ENCODE measurements at regions not wholly inside any gene's neighbourhood (a gene's known extent, or its start where the extent isn't known, plus 50 kb on each side); places are given as distances from the start of the nearest gene placed in this dataset.

- Histone ChIP-seq H3K27ac (ENCODE audit: low read depth, low read length) (no peak overlapping the region), H3K4me1 (ENCODE audit: control insufficient read depth, insufficient read depth, low read length) (peaks cover 29% of the 10 kb centered on the region), H3K9me3 (ENCODE audit: control insufficient read depth, insufficient read depth, low read length) (no peaks in the 10 kb centered on the region), H3K36me3 (ENCODE audit: control insufficient read depth, insufficient read depth, low read length) (no peaks in the 10 kb centered on the region), H3K27me3 (ENCODE audit: control insufficient read depth, insufficient read depth, low read length) (no peaks in the 10 kb centered on the region), H3K9ac (ENCODE audit: low read depth, low read length) (no peak overlapping the region), H3K4me3 (ENCODE audit: low read depth, low read length) (no peak overlapping the region)
These were observed 252.1 kb upstream of the NT5C1B start for GRCh38 chr2:18841248-18842150.

GRCh38 chr2:18837240-18837639 is 247.9 kb upstream of the NT5C1B start:
- Histone ChIP-seq H3K4me1 (ENCODE audit: control insufficient read depth, insufficient read depth, low read length) (peaks cover 31% of the 10 kb centered on the region), H3K4me3 (ENCODE audit: low read depth, low read length) (no peak overlapping the region), H3K9ac (ENCODE audit: low read depth, low read length) (no peak overlapping the region), H3K27me3 (ENCODE audit: control insufficient read depth, insufficient read depth, low read length) (no peaks in the 10 kb centered on the region), H3K36me3 (ENCODE audit: control insufficient read depth, insufficient read depth, low read length) (no peaks in the 10 kb centered on the region), H3K9me3 (ENCODE audit: control insufficient read depth, insufficient read depth, low read length) (no peaks in the 10 kb centered on the region), H3K27ac (ENCODE audit: low read depth, low read length) (peak overlapping the region; percentile 2)

GRCh38 chr2:18836436-18836835 is 247.1 kb upstream of the NT5C1B start:
- Histone ChIP-seq H3K27me3 (ENCODE audit: control insufficient read depth, insufficient read depth, low read length) (no peaks in the 10 kb centered on the region), H3K4me1 (ENCODE audit: control insufficient read depth, insufficient read depth, low read length) (peaks cover 27% of the 10 kb centered on the region), H3K4me3 (ENCODE audit: low read depth, low read length) (no peak overlapping the region), H3K9me3 (ENCODE audit: control insufficient read depth, insufficient read depth, low read length) (no peaks in the 10 kb centered on the region), H3K9ac (ENCODE audit: low read depth, low read length) (no peak overlapping the region), H3K36me3 (ENCODE audit: control insufficient read depth, insufficient read depth, low read length) (no peaks in the 10 kb centered on the region), H3K27ac (ENCODE audit: low read depth, low read length) (no peak overlapping the region)

- Histone ChIP-seq H3K27me3 (ENCODE audit: control insufficient read depth, insufficient read depth, low read length) (no peaks in the 10 kb centered on the region), H3K4me3 (ENCODE audit: low read depth, low read length) (no peak overlapping the region), H3K9ac (ENCODE audit: low read depth, low read length) (no peak overlapping the region), H3K36me3 (ENCODE audit: control insufficient read depth, insufficient read depth, low read length) (no peaks in the 10 kb centered on the region), H3K27ac (ENCODE audit: low read depth, low read length) (no peak overlapping the region), H3K9me3 (ENCODE audit: control insufficient read depth, insufficient read depth, low read length) (no peaks in the 10 kb centered on the region), H3K4me1 (ENCODE audit: control insufficient read depth, insufficient read depth, low read length) (peaks cover 27% of the 10 kb centered on the region)
These were observed 246.4 kb upstream of the NT5C1B start for GRCh38 chr2:18835787-18836186.

GRCh38 chr2:18834341-18834740 is 245.0 kb upstream of the NT5C1B start:
- Histone ChIP-seq H3K36me3 (ENCODE audit: control insufficient read depth, insufficient read depth, low read length) (no peaks in the 10 kb centered on the region), H3K27me3 (ENCODE audit: control insufficient read depth, insufficient read depth, low read length) (no peaks in the 10 kb centered on the region), H3K27ac (ENCODE audit: low read depth, low read length) (no peak overlapping the region), H3K4me3 (ENCODE audit: low read depth, low read length) (no peak overlapping the region), H3K9ac (ENCODE audit: low read depth, low read length) (no peak overlapping the region), H3K4me1 (ENCODE audit: control insufficient read depth, insufficient read depth, low read length) (peaks cover 27% of the 10 kb centered on the region), H3K9me3 (ENCODE audit: control insufficient read depth, insufficient read depth, low read length) (no peaks in the 10 kb centered on the region)

GRCh38 chr2:18833941-18834340 is 244.6 kb upstream of the NT5C1B start:
- H3K4me3 ChIP-seq (ENCODE audit: low read depth, low read length): no peak overlapping the region
- H3K27ac ChIP-seq (ENCODE audit: low read depth, low read length): no peak overlapping the region
- H3K9me3 ChIP-seq (ENCODE audit: control insufficient read depth, insufficient read depth, low read length): no peaks in the 10 kb centered on the region
- H3K9ac ChIP-seq (ENCODE audit: low read depth, low read length): no peak overlapping the region
- H3K36me3 ChIP-seq (ENCODE audit: control insufficient read depth, insufficient read depth, low read length): no peaks in the 10 kb centered on the region
- no peaks in the 10 kb centered on the region for H3K27me3 ChIP-seq (ENCODE audit: control insufficient read depth, insufficient read depth, low read length)
- H3K4me1 ChIP-seq (ENCODE audit: control insufficient read depth, insufficient read depth, low read length): peaks cover 27% of the 10 kb centered on the region

GRCh38 chr2:18831916-18832510 is 242.6 kb upstream of the NT5C1B start:
- H3K4me1 ChIP-seq (ENCODE audit: control insufficient read depth, insufficient read depth, low read length): peaks cover 12% of the 10 kb centered on the region
- no peaks in the 10 kb centered on the region for H3K27me3 ChIP-seq (ENCODE audit: control insufficient read depth, insufficient read depth, low read length)
- no peak overlapping the region for H3K4me3 ChIP-seq (ENCODE audit: low read depth, low read length)
- H3K9me3 ChIP-seq (ENCODE audit: control insufficient read depth, insufficient read depth, low read length): no peaks in the 10 kb centered on the region
- H3K27ac ChIP-seq (ENCODE audit: low read depth, low read length): no peak overlapping the region
- H3K36me3 ChIP-seq (ENCODE audit: control insufficient read depth, insufficient read depth, low read length): no peaks in the 10 kb centered on the region
- H3K9ac ChIP-seq (ENCODE audit: low read depth, low read length): no peak overlapping the region

- Histone ChIP-seq H3K4me3 (ENCODE audit: low read depth, low read length) (no peak overlapping the region), H3K36me3 (ENCODE audit: control insufficient read depth, insufficient read depth, low read length) (no peaks in the 10 kb centered on the region), H3K9ac (ENCODE audit: low read depth, low read length) (no peak overlapping the region), H3K27me3 (ENCODE audit: control insufficient read depth, insufficient read depth, low read length) (no peaks in the 10 kb centered on the region), H3K9me3 (ENCODE audit: control insufficient read depth, insufficient read depth, low read length) (no peaks in the 10 kb centered on the region), H3K4me1 (ENCODE audit: control insufficient read depth, insufficient read depth, low read length) (peaks cover 1% of the 10 kb centered on the region), H3K27ac (ENCODE audit: low read depth, low read length) (no peak overlapping the region)
These were observed 241.6 kb upstream of the NT5C1B start for GRCh38 chr2:18830962-18831361.

- Histone ChIP-seq H3K27ac (ENCODE audit: low read depth, low read length) (no peak overlapping the region), H3K9ac (ENCODE audit: low read depth, low read length) (no peak overlapping the region), H3K9me3 (ENCODE audit: control insufficient read depth, insufficient read depth, low read length) (no peaks in the 10 kb centered on the region), H3K4me3 (ENCODE audit: low read depth, low read length) (no peak overlapping the region), H3K36me3 (ENCODE audit: control insufficient read depth, insufficient read depth, low read length) (no peaks in the 10 kb centered on the region), H3K27me3 (ENCODE audit: control insufficient read depth, insufficient read depth, low read length) (no peaks in the 10 kb centered on the region), H3K4me1 (ENCODE audit: control insufficient read depth, insufficient read depth, low read length) (no peaks in the 10 kb centered on the region)
These were observed 240.6 kb upstream of the NT5C1B start for GRCh38 chr2:18829976-18830375.

- no peaks in the 10 kb centered on the region for H3K36me3 ChIP-seq (ENCODE audit: control insufficient read depth, insufficient read depth, low read length)
- no peaks in the 10 kb centered on the region for H3K4me1 ChIP-seq (ENCODE audit: control insufficient read depth, insufficient read depth, low read length)
- no peak overlapping the region for H3K9ac ChIP-seq (ENCODE audit: low read depth, low read length)
- H3K4me3 ChIP-seq (ENCODE audit: low read depth, low read length): no peak overlapping the region
- H3K27me3 ChIP-seq (ENCODE audit: control insufficient read depth, insufficient read depth, low read length): no peaks in the 10 kb centered on the region
- H3K27ac ChIP-seq (ENCODE audit: low read depth, low read length): no peak overlapping the region
- no peaks in the 10 kb centered on the region for H3K9me3 ChIP-seq (ENCODE audit: control insufficient read depth, insufficient read depth, low read length)
These were observed 240.0 kb upstream of the NT5C1B start for GRCh38 chr2:18829251-18829902.

GRCh38 chr2:18828296-18828695 is 238.9 kb upstream of the NT5C1B start:
- Histone ChIP-seq H3K4me1 (ENCODE audit: control insufficient read depth, insufficient read depth, low read length) (no peaks in the 10 kb centered on the region), H3K4me3 (ENCODE audit: low read depth, low read length) (no peak overlapping the region), H3K9ac (ENCODE audit: low read depth, low read length) (no peak overlapping the region), H3K9me3 (ENCODE audit: control insufficient read depth, insufficient read depth, low read length) (no peaks in the 10 kb centered on the region), H3K27ac (ENCODE audit: low read depth, low read length) (no peak overlapping the region), H3K27me3 (ENCODE audit: control insufficient read depth, insufficient read depth, low read length) (no peaks in the 10 kb centered on the region), H3K36me3 (ENCODE audit: control insufficient read depth, insufficient read depth, low read length) (no peaks in the 10 kb centered on the region)

All from HUES48 (cell line).